ENCODE measurements at regions not wholly inside any gene's neighbourhood (a gene's known extent, or its start where the extent isn't known, plus 50 kb on each side); places are given as distances from the start of the nearest gene placed in this dataset.

DNA sequence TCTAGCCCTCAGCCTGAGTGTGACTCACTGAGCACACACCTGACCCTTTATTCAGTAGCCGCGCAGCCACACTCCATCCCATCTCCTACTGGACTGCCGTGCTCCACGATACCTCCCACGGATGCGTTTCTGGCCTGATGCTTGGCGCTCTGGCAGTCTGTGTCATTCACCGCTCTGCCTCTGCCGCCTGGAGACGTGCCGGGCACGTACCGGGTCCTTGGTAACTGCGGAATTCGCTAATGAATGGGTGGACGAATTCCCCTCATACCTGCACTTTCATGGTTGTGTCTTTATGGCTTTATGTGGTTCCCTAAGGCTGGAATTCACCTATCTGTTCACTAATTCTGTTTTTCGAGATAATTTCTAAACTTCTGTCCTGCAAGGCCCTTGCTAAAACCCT is 405.7 kb downstream of the QKI start:
- no peaks in the 10 kb centered on the region for H3K9me3 ChIP-seq (ENCODE audit: control insufficient read depth in 1 of 2, insufficient read depth in 1 of 2, low read depth in 1 of 2, low read length in 2 of 2)
- no TSS peak for BruUV-seq (replicated peaks)
- H3K9me2 ChIP-seq (ENCODE audit: insufficient read depth) = no peaks in the 10 kb centered on the region
- ChIA-PET CTCF (no interaction called here), RAD21 (ENCODE audit: low non-redundant PET in 1 of 2, low total read pairs in 2 of 2, uncharacterized antibody in 2 of 2, unreplicated experiment in 2 of 2) (no interaction called here), POLR2A (no interaction called here)
- H2AFZ ChIP-seq (ENCODE audit: low read depth, low read length, poor library complexity, severe bottlenecking) = no peak overlapping the region
- no peak overlapping the region for H3K4me2 ChIP-seq (ENCODE audit: low read length)
- no peaks in the 10 kb centered on the region for H3K79me2 ChIP-seq (ENCODE audit: insufficient read depth, low read length)
- H4K20me1 ChIP-seq (ENCODE audit: insufficient read depth) = no peaks in the 10 kb centered on the region
- no peak for ATAC-seq
- H3K9ac ChIP-seq (ENCODE audit: low read length) = no peak overlapping the region
- DNase-seq (ENCODE audit: low read depth, low spot score) = no peak
- H3K36me3 ChIP-seq (ENCODE audit: control insufficient read depth in 1 of 2, insufficient read depth in 2 of 2, low read length in 2 of 2) = no peaks in the 10 kb centered on the region; a peak in 1 of 4 replicates
- no peak overlapping the region for H3K27ac ChIP-seq (ENCODE audit: low read depth, low read length)
- H3K4me1 ChIP-seq (ENCODE audit: control insufficient read depth in 1 of 2, insufficient read depth in 2 of 2, low read length in 2 of 2) = no peaks in the 10 kb centered on the region
- TF ChIP-seq POLR2A (IDR thresholded peaks at IDR 0.05; ENCODE audit: borderline replicate concordance, extremely low read depth, insufficient read depth, insufficient read length) = no peak
- TF ChIP-seq, protein P1, sequence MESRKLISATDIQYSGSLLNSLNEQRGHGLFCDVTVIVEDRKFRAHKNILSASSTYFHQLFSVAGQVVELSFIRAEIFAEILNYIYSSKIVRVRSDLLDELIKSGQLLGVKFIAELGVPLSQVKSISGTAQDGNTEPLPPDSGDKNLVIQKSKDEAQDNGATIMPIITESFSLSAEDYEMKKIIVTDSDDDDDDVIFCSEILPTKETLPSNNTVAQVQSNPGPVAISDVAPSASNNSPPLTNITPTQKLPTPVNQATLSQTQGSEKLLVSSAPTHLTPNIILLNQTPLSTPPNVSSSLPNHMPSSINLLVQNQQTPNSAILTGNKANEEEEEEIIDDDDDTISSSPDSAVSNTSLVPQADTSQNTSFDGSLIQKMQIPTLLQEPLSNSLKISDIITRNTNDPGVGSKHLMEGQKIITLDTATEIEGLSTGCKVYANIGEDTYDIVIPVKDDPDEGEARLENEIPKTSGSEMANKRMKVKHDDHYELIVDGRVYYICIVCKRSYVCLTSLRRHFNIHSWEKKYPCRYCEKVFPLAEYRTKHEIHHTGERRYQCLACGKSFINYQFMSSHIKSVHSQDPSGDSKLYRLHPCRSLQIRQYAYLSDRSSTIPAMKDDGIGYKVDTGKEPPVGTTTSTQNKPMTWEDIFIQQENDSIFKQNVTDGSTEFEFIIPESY (IDR thresholded peaks at IDR 0.05; ENCODE audit: extremely low read depth, insufficient replicate concordance, low read length) = no peak
- no peak for TF ChIP-seq JUND (IDR thresholded peaks at IDR 0.05)
- TF ChIP-seq EGR1 (IDR thresholded peaks at IDR 0.05; ENCODE audit: low read depth) = no peak
- no peak for TF ChIP-seq CEBPB (IDR thresholded peaks at IDR 0.05; ENCODE audit: low read depth)
- TF ChIP-seq FOSL1 (IDR thresholded peaks at IDR 0.05; ENCODE audit: low read depth) = no peak
- TF ChIP-seq ZNF274 (IDR thresholded peaks at IDR 0.05; ENCODE audit: low read depth, low read length) = no peak
- no peak for TF ChIP-seq POLR2AphosphoS5 (IDR thresholded peaks at IDR 0.05; ENCODE audit: low read depth, low read length)
- TF ChIP-seq, protein P2, sequence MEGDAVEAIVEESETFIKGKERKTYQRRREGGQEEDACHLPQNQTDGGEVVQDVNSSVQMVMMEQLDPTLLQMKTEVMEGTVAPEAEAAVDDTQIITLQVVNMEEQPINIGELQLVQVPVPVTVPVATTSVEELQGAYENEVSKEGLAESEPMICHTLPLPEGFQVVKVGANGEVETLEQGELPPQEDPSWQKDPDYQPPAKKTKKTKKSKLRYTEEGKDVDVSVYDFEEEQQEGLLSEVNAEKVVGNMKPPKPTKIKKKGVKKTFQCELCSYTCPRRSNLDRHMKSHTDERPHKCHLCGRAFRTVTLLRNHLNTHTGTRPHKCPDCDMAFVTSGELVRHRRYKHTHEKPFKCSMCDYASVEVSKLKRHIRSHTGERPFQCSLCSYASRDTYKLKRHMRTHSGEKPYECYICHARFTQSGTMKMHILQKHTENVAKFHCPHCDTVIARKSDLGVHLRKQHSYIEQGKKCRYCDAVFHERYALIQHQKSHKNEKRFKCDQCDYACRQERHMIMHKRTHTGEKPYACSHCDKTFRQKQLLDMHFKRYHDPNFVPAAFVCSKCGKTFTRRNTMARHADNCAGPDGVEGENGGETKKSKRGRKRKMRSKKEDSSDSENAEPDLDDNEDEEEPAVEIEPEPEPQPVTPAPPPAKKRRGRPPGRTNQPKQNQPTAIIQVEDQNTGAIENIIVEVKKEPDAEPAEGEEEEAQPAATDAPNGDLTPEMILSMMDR (IDR thresholded peaks at IDR 0.05 in 2 of 3, conservative IDR thresholded peaks at IDR 0.05 in 1 of 3; ENCODE audit: borderline replicate concordance in 1 of 3, insufficient read depth in 1 of 3, low read depth in 2 of 3, low read length in 2 of 3) = no peak
- no peak for TF ChIP-seq ZFX (IDR thresholded peaks at IDR 0.05)
- no peak for TF ChIP-seq TCF7L2 (IDR thresholded peaks at IDR 0.05; ENCODE audit: borderline replicate concordance, extremely low read depth, insufficient read depth, insufficient read length)
- no peak for TF ChIP-seq SP1 (IDR thresholded peaks at IDR 0.05; ENCODE audit: low read depth)
- no peak for TF ChIP-seq SRF (IDR thresholded peaks at IDR 0.05; ENCODE audit: low read depth)
- TF ChIP-seq, protein P3, sequence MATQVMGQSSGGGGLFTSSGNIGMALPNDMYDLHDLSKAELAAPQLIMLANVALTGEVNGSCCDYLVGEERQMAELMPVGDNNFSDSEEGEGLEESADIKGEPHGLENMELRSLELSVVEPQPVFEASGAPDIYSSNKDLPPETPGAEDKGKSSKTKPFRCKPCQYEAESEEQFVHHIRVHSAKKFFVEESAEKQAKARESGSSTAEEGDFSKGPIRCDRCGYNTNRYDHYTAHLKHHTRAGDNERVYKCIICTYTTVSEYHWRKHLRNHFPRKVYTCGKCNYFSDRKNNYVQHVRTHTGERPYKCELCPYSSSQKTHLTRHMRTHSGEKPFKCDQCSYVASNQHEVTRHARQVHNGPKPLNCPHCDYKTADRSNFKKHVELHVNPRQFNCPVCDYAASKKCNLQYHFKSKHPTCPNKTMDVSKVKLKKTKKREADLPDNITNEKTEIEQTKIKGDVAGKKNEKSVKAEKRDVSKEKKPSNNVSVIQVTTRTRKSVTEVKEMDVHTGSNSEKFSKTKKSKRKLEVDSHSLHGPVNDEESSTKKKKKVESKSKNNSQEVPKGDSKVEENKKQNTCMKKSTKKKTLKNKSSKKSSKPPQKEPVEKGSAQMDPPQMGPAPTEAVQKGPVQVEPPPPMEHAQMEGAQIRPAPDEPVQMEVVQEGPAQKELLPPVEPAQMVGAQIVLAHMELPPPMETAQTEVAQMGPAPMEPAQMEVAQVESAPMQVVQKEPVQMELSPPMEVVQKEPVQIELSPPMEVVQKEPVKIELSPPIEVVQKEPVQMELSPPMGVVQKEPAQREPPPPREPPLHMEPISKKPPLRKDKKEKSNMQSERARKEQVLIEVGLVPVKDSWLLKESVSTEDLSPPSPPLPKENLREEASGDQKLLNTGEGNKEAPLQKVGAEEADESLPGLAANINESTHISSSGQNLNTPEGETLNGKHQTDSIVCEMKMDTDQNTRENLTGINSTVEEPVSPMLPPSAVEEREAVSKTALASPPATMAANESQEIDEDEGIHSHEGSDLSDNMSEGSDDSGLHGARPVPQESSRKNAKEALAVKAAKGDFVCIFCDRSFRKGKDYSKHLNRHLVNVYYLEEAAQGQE (IDR thresholded peaks at IDR 0.05; ENCODE audit: low read depth) = no peak
- TF ChIP-seq CBX3 (IDR thresholded peaks at IDR 0.05; ENCODE audit: low read depth) = no peak
- TF ChIP-seq EZH2phosphoT487 (IDR thresholded peaks at IDR 0.05; ENCODE audit: borderline replicate concordance) = no peak
- H3K27me3 ChIP-seq (ENCODE audit: insufficient read depth, low read length) = no peaks in the 10 kb centered on the region
- intact Hi-C loops (cut with micrococcal nuclease) = no loop called here
- no peak overlapping the region for H3K4me3 ChIP-seq (replicated peaks in 1 of 2; ENCODE audit: low read depth in 1 of 2, low read length in 2 of 2)
